ENCODE measurements at regions not wholly inside any gene's neighbourhood (a gene's known extent, or its start where the extent isn't known, plus 50 kb on each side); places are given as distances from the start of the nearest gene placed in this dataset.

GRCh38 chr17:14791221-14791620, 473.9 kb downstream of the PMP22 start:
- TF ChIP-seq, protein P1, sequence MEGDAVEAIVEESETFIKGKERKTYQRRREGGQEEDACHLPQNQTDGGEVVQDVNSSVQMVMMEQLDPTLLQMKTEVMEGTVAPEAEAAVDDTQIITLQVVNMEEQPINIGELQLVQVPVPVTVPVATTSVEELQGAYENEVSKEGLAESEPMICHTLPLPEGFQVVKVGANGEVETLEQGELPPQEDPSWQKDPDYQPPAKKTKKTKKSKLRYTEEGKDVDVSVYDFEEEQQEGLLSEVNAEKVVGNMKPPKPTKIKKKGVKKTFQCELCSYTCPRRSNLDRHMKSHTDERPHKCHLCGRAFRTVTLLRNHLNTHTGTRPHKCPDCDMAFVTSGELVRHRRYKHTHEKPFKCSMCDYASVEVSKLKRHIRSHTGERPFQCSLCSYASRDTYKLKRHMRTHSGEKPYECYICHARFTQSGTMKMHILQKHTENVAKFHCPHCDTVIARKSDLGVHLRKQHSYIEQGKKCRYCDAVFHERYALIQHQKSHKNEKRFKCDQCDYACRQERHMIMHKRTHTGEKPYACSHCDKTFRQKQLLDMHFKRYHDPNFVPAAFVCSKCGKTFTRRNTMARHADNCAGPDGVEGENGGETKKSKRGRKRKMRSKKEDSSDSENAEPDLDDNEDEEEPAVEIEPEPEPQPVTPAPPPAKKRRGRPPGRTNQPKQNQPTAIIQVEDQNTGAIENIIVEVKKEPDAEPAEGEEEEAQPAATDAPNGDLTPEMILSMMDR (IDR thresholded peaks at IDR 0.05; ENCODE audit: low read depth, low read length) = no peak
- no peak for TF ChIP-seq EZH2phosphoT487 (IDR thresholded peaks at IDR 0.05; ENCODE audit: low read depth)
